DOHH2 (cell line): ENCODE measurements at regions not wholly inside any gene's neighbourhood (a gene's known extent, or its start where the extent isn't known, plus 50 kb on each side); places are given as distances from the start of the nearest gene placed in this dataset.
"Not testable (repeated sequence)": the region's sequence is repeated elsewhere in the genome, so short reads cannot be mapped to it uniquely, and the experiment has no call there.

Experiments
- H3F3A ChIP-seq: fragments of 200-600 bp; sonication (generic), shearing (Covaris generic); 2 replicates; pipeline ENCODE4 v1.6.0; 2016; ENCODE audit warnings: antibody characterized with exemption, mild to moderate bottlenecking; ENCODE audit not compliant: control insufficient read depth, insufficient read depth
- H3K27ac ChIP-seq: fragments of 200-600 bp; sonication (generic); 2 replicates; pipeline ENCODE4 v1.5.1; 2014; ENCODE audit warnings: low read depth, mild to moderate bottlenecking, low read length, moderate library complexity
- H3K27me3 ChIP-seq: fragments of 200-600 bp; sonication (generic); 2 replicates; pipeline ENCODE4 v1.6.1; 2014; ENCODE audit warnings: mild to moderate bottlenecking, low read length, mixed read lengths; ENCODE audit not compliant: control insufficient read depth
- H3K36me3 ChIP-seq: fragments of 200-600 bp; sonication (generic); 2 replicates; pipeline ENCODE4 v1.6.1; 2014; ENCODE audit warnings: mild to moderate bottlenecking, low read length, moderate library complexity, mixed read lengths; ENCODE audit not compliant: control insufficient read depth
- H3K4me1 ChIP-seq: fragments of 200-600 bp; sonication (generic); 2 replicates; pipeline ENCODE4 v1.6.1; 2014; ENCODE audit warnings: mild to moderate bottlenecking, low read length, mixed read lengths; ENCODE audit not compliant: control insufficient read depth
- H3K4me2 ChIP-seq: fragments of 200-600 bp; sonication (generic); 2 replicates; pipeline ENCODE4 v1.6.0; 2014; ENCODE audit warnings: mild to moderate bottlenecking, low read length, moderate library complexity
- H3K4me3 ChIP-seq: fragments of 200-600 bp; sonication (generic); 2 replicates; pipeline ENCODE4 v1.5.1; 2014; ENCODE audit warnings: mild to moderate bottlenecking, low read length, mixed read lengths
- H3K79me2 ChIP-seq: fragments of 200-600 bp; sonication (generic); 2 replicates; pipeline ENCODE4 v1.6.1; 2014; ENCODE audit warnings: mild to moderate bottlenecking, low read length, mixed read lengths; ENCODE audit not compliant: control insufficient read depth
- H3K9me2 ChIP-seq: fragments of 200-600 bp; sonication (generic); replicated peaks from 2 replicates; pipeline ENCODE4 v1.6.1; 2014; ENCODE audit warnings: mild to moderate bottlenecking, low read length, mixed read lengths; ENCODE audit not compliant: control insufficient read depth
- H3K9me3 ChIP-seq: fragments of 200-600 bp; sonication (generic); 2 replicates; pipeline ENCODE4 v1.6.1; 2014; ENCODE audit warnings: antibody characterized with exemption, low read length, mixed read lengths; ENCODE audit not compliant: control insufficient read depth, insufficient read depth
- H4K20me1 ChIP-seq: fragments of 200-600 bp; sonication (generic); 2 replicates; pipeline ENCODE4 v1.6.0; 2014; ENCODE audit warnings: low read depth, mild to moderate bottlenecking, antibody characterized with exemption, low read length, moderate library complexity; ENCODE audit not compliant: control insufficient read depth, insufficient read depth

DNA sequence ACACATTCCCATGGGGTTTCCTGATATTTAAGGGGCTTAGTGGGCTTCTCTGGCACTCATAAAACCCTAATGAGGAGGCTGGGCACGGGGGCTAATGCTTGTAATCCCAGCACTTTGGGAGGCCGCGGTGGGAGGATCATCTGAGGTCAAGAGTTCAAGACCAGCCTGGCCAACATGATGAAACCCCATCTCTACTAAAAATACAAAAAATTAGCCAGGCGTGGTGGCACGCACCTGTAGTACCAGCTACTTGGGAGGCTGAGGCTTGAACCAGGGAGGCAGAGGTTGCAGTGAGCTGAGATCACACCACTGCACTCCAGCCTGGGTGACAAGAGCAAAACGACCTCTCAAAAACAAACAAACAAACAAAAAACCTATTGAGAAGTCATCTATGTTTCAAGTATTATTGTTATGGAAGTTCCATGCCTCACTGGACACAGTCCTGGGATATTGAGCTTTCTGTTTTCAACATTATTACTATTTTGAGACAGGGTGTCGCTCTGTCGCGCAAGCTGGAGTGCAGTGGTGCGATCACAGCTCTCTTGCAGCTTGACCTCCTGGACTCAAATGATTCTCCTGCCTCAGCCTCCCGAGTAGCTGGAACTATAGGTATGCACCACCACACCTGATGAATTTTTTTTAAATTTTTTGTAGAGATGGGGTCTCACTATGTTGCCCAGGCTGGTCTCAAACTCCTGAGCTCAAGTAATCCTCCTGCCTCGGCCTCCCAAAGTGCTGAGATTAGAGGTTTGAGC lies 297.9 kb downstream of the GOLGA6L6 start:
- not testable (repeated sequence) for H3K4me2 ChIP-seq, H3K9me2 ChIP-seq, H3K4me1 ChIP-seq, H3K79me2 ChIP-seq, H3K9me3 ChIP-seq, H3F3A ChIP-seq, H3K27me3 ChIP-seq, H3K4me3 ChIP-seq, H3K36me3 ChIP-seq, H3K27ac ChIP-seq, H4K20me1 ChIP-seq

DNA sequence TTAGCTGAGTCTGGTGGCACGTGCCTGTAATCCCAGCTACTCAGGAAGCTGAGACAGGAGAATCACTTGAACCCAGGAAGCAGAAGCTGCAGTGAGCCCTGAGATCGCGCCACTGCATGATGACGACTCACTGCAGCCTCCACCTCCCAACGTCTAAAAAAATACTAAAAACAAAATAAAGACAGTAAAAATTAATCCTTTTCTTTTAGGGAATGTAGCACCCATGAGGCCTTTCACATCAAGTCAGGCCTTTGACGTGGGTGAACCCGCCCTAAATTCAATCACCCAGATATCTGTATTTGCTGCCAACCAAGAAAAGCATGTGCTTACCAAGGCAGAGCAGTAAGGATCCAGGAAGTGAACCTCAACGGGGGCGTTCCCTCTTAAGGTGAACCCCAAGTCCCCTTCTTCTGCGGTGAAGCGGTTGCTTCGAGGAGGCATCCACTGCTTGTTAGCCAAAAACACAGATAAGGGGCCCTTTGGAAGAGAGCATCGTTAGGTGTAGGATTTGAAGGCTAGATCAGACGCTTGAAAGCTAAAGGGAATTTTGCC lies 301.2 kb downstream of the GOLGA6L6 start:
- H3K4me3 ChIP-seq, H3K4me1 ChIP-seq, H3K79me2 ChIP-seq, H3K36me3 ChIP-seq, H3K27me3 ChIP-seq, H3F3A ChIP-seq, H4K20me1 ChIP-seq, H3K9me2 ChIP-seq, H3K27ac ChIP-seq, H3K4me2 ChIP-seq, H3K9me3 ChIP-seq: not testable (repeated sequence)

DNA sequence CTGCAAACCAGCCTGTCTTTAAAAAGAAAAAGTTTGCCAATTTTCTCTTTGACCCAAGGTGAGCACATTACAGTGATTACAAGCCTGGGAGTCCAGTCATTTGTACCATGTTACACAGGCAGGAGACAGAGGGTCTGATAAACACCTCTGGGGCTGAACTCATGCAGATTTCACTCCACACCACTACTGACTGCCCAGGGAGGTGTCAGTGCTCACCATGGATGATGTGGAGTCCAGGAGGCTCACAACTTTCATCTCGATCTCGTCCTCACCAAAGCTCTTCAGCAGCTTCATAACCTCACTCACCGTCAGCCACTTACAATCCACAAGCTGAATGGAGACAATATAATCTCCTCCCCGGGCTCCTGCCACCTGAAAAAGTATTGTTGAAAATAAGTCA lies 302.4 kb downstream of the GOLGA6L6 start:
- not testable (repeated sequence) for H3K36me3 ChIP-seq, H3K4me3 ChIP-seq, H3K4me1 ChIP-seq, H3F3A ChIP-seq, H3K9me3 ChIP-seq, H3K79me2 ChIP-seq, H3K27me3 ChIP-seq, H3K27ac ChIP-seq, H3K9me2 ChIP-seq, H3K4me2 ChIP-seq, H4K20me1 ChIP-seq

DNA sequence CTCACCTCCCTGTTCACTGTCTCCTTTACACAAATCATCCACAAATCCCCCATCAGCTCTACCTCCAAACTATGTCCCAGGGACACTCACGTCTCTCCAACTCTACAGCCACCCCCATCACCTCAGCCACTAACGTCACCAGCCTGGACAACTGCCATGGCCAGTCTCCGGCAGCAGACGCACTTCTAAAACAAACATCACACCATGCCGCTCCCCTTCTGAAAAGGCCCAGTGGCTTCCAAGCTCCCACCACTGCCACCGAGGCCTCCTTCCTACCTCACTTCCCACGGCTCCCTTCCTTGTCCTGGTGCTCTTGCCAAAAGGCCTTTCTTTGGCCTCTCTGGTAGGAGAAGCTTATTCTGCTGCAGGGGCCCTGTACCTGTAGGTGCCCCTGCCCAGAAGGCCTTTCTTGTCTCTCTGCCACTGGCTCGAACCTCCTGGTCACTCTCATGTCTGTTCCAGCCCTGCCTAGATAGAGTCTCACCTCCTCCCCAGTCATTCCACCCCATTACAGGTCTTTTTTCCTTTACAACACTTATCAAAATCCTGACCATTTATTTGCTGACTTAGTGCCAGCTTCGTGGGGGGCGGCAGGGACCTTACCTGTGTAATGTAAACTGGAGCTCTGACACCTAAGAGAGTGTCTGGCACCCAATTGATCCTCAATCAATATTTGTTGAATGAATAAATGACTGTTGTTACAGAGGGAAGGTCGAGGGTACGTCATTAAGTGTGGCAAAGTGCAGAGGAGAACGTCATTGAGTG lies 304.2 kb downstream of the GOLGA6L6 start:
- not testable (repeated sequence) for H3K36me3 ChIP-seq, H3K4me1 ChIP-seq, H3K4me2 ChIP-seq, H3K27ac ChIP-seq, H3K4me3 ChIP-seq, H3K9me3 ChIP-seq, H3K79me2 ChIP-seq, H3F3A ChIP-seq, H3K27me3 ChIP-seq, H3K9me2 ChIP-seq, H4K20me1 ChIP-seq

DNA sequence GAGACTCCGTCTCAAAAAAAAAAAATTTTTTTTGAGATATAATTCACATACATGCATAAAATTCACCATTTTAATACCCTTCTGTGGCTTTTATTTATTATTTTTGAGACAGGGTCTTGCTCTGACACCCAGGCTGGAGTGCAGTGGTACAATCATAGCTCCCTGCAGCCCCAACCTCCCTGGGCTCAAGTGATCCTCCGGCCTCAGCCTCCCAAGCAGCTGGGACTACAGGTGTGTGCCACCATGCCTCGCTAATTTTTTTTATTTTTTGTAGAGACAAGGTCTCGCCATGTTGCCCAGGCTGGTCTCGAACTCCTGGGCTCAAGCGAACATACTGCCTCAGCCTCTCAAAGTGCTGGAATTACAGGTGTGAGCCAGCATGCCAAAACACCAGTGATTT lies 305.9 kb downstream of the GOLGA6L6 start:
- not testable (repeated sequence) for H3K36me3 ChIP-seq, H3K27me3 ChIP-seq, H3K79me2 ChIP-seq, H3K27ac ChIP-seq, H3F3A ChIP-seq, H3K9me2 ChIP-seq, H3K4me3 ChIP-seq, H3K9me3 ChIP-seq, H4K20me1 ChIP-seq, H3K4me2 ChIP-seq, H3K4me1 ChIP-seq

DNA sequence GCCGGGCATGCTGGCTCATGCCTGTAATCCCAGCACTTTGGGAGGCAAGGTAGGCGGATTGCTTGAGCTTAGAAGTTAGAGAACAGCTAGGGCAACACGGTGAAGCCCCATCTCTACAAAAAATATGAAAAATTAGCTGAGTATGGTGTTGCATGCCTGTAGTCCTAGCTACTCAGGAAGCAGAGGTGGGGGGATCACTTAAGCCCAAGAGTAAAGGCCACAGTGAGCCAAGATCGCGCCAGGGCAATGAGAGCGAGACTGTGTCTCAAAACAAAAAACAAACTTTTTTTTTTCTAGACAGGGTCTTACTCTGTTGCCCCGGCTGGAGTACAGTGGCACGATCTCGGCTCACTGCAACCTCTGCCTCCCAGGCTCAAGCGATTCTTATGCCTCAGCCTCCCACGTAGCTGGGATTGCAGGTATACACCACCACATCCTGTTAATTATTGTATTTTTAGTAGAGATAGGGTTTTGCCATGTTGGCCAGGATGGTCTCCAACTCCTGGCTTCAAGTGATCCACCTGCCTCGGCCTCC lies 307.5 kb downstream of the GOLGA6L6 start:
- not testable (repeated sequence) for H3K27me3 ChIP-seq, H4K20me1 ChIP-seq, H3K4me3 ChIP-seq, H3K9me3 ChIP-seq, H3K4me2 ChIP-seq, H3K27ac ChIP-seq, H3K9me2 ChIP-seq, H3F3A ChIP-seq, H3K4me1 ChIP-seq, H3K36me3 ChIP-seq, H3K79me2 ChIP-seq

DNA sequence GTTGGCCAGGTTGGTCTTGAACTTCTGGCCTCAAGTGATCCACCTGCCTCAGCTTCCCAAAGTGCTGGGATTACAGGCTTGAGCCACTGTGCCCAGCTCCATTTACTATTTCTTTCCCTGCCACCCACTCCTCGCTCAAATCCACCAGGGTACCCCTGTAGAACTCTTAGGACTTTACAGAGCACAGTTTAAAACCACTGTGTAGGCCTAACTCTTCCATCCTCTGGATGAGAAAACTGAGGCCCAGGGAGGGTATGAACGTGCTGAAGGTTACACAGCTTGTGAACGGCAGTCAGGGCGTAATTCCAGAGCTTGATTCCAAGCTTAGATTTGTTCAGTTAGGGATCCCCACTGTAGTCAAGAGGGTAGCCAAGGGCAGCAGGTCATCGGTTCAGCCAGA lies 309.1 kb downstream of the GOLGA6L6 start:
- H3K9me3 ChIP-seq, H3K4me1 ChIP-seq, H3K79me2 ChIP-seq, H3K4me2 ChIP-seq, H4K20me1 ChIP-seq, H3K27ac ChIP-seq, H3K9me2 ChIP-seq, H3K27me3 ChIP-seq, H3F3A ChIP-seq, H3K4me3 ChIP-seq, H3K36me3 ChIP-seq: not testable (repeated sequence)

DNA sequence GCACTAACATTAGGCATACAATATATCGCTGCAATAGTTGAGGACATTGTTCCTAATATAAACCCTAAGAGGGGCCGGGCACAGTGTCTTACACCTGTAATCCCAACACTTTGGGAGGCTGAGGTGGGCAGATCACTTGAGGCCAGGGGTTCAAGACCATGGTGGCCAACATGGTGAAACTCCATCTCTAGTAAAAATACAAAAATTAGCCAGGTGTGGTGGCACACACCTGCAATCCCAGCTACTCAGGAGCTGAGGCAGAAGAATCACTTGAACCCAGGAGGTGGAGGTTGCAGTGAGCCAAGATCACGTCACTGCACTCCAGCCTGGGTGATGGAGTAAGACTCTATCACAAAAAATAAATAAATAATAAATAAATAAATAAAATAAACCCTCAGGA lies 310.9 kb downstream of the GOLGA6L6 start:
- not testable (repeated sequence) for H3K79me2 ChIP-seq, H3K4me2 ChIP-seq, H3K36me3 ChIP-seq, H3K9me2 ChIP-seq, H3K27ac ChIP-seq, H4K20me1 ChIP-seq, H3K4me3 ChIP-seq, H3K9me3 ChIP-seq, H3K4me1 ChIP-seq, H3F3A ChIP-seq, H3K27me3 ChIP-seq
